HepG2 (cell line): ENCODE measurements at regions not wholly inside any gene's neighbourhood (a gene's known extent, or its start where the extent isn't known, plus 50 kb on each side); places are given as distances from the start of the nearest gene placed in this dataset.

Experiments used
- ATAC-seq: fragments of 200-7000 bp; cut with Tn5 transposase; 3 replicates; pipeline ENCODE4 v1.9.1; 2020; ENCODE audit warnings: mild to moderate bottlenecking, moderate library complexity
- BruUV-seq: library from RNA; stranded (reverse); fragments of 400-500 nt; replicated peaks from 2 replicates; lab custom pipeline; 2021; lab: Mats Ljungman, UMichigan
- CTCF ChIA-PET: fragments of 300-600 bp; formaldehyde crosslinking; extraction: SDS; loops from one replicate; lab custom pipeline; 2021; ENCODE audit warnings: low total read pairs, inconsistent platforms, low intra/inter-chr PET ratio; lab: Yijun Ruan, JAX
- POLR2A ChIA-PET: fragments of 350-600 bp; sonication (Branson Sonifier 250); formaldehyde crosslinking; loops from one replicate; lab custom pipeline; 2020; ENCODE audit warnings: antibody characterized with exemption, inconsistent platforms; lab: Yijun Ruan, JAX
- DNase-seq: peaks from one replicate; pipeline ENCODE4 v3.0.0-alpha.2; 2015; ENCODE audit warnings: low spot score
- FAIRE-seq: peaks from 3 replicates; lab custom pipeline; 2011; peaks lifted over from hg19 to GRCh38; lab: Jason Lieb, UNC
- H2AFZ ChIP-seq: one replicate; pipeline ENCODE4 v1.6.1; 2011; ENCODE audit warnings: low read length, inconsistent platforms
- H3K27ac ChIP-seq: fragments of 300-600 bp; 3 replicates; pipeline ENCODE4 v1.8.0; 2011; ENCODE audit warnings: mixed run types, mild to moderate bottlenecking, mixed read lengths, low read length, inconsistent platforms; ENCODE audit not compliant: insufficient read depth; ENCODE audit errors: extremely low read length
- H3K27me3 ChIP-seq, 2 experiments: fragments of 200-600 bp in 1 of 2; 2 replicates in 1 of 2; 3 replicates in 1 of 2; pipeline versions ENCODE4 v1.6.0 to v1.8.0; 2011; ENCODE audit warnings: low read length in 2 of 2, mild to moderate bottlenecking in 2 of 2, moderate library complexity in 2 of 2, inconsistent platforms in 1 of 2; ENCODE audit not compliant: insufficient read depth in 2 of 2, control insufficient read depth in 1 of 2
- H3K36me3 ChIP-seq, 2 experiments: fragments of 200-600 bp in 1 of 2; replicated peaks in 1 of 2; 2 replicates in 1 of 2; 3 replicates in 1 of 2; pipeline versions ENCODE4 v1.5.1 to v1.8.0; 2011; ENCODE audit warnings: low read length in 2 of 2, inconsistent platforms in 1 of 2; ENCODE audit not compliant: insufficient read depth in 2 of 2, control insufficient read depth in 1 of 2
- H3K4me1 ChIP-seq: 2 replicates; pipeline ENCODE4 v1.5.1; 2012; ENCODE audit warnings: low read length, inconsistent platforms; ENCODE audit not compliant: insufficient read depth
- H3K4me2 ChIP-seq: 2 replicates; pipeline ENCODE4 v1.6.0; 2011; ENCODE audit warnings: low read depth, low read length, inconsistent platforms
- H3K4me3 ChIP-seq, 3 experiments: fragments of 200-600 bp in 1 of 3; sonication (generic), shearing (Covaris generic) in 1 of 3; replicated peaks in 1 of 3; 2 replicates each; pipeline ENCODE4 v1.5.1; 2011 to 2016; ENCODE audit warnings: low read length in 3 of 3, inconsistent platforms in 2 of 3, low read depth in 2 of 3, mild to moderate bottlenecking in 2 of 3, control low read depth in 1 of 3, mixed read lengths in 1 of 3; ENCODE audit not compliant: insufficient read depth in 1 of 3
- H3K79me2 ChIP-seq: one replicate; pipeline ENCODE4 v1.6.1; 2011; ENCODE audit warnings: low read length, inconsistent platforms; ENCODE audit not compliant: insufficient read depth
- H3K9ac ChIP-seq: 2 replicates; pipeline ENCODE4 v1.6.0; 2011; ENCODE audit warnings: mild to moderate bottlenecking, low read depth, low read length, inconsistent platforms; ENCODE audit not compliant: insufficient read depth
- H3K9me3 ChIP-seq: 2 replicates; pipeline ENCODE4 v1.5.1; 2012; ENCODE audit warnings: mild to moderate bottlenecking, low read length
- H4K20me1 ChIP-seq: 2 replicates; pipeline ENCODE4 v1.6.0; 2011; ENCODE audit warnings: inconsistent platforms, mild to moderate bottlenecking, low read length, moderate library complexity; ENCODE audit not compliant: insufficient read depth
- CEBPB ChIP-seq: IDR thresholded peaks from 2 replicates; pipeline ENCODE4 v1.6.1; 2011; ENCODE audit warnings: low read depth, low read length, improper control_type of control experiment, borderline replicate concordance
- FOXK2 ChIP-seq: fragments of 450-650 bp; IDR thresholded peaks from 2 replicates; pipeline ENCODE4 v1.6.1; 2016
- HDAC6 ChIP-seq: fragments of 200-600 bp; sonication (generic); IDR thresholded peaks from 2 replicates; pipeline ENCODE4 v1.7.0; 2017; ENCODE audit warnings: mild to moderate bottlenecking, antibody characterized with exemption, low read length, low read depth
- HOXA9 ChIP-seq: sonication (generic); formaldehyde crosslinking; IDR thresholded peaks from 2 replicates; pipeline ENCODE4 v1.8.1; 2022; ENCODE audit warnings: missing genetic modification reagents, mild to moderate bottlenecking, moderate library complexity, borderline replicate concordance
- MEF2D ChIP-seq: sonication (generic); formaldehyde crosslinking; IDR thresholded peaks from 2 replicates; pipeline ENCODE4 v1.5.1; 2020; ENCODE audit warnings: mild to moderate bottlenecking, missing genetic modification reagents
- MTA1 ChIP-seq: sonication (generic); formaldehyde crosslinking; IDR thresholded peaks from 2 replicates; pipeline ENCODE4 v1.4.0; 2020; ENCODE audit warnings: missing genetic modification reagents, mild to moderate bottlenecking, borderline replicate concordance
- TBL1XR1 ChIP-seq: fragments of 150-350 bp; IDR thresholded peaks from 2 replicates; pipeline ENCODE4 v1.6.1; 2014; ENCODE audit warnings: borderline replicate concordance, low read length; ENCODE audit not compliant: partially characterized antibody
- TFE3 ChIP-seq: IDR thresholded peaks from 2 replicates; pipeline ENCODE4 v1.6.1; 2016
- ZBED4 ChIP-seq: sonication (generic); formaldehyde crosslinking; IDR thresholded peaks from 2 replicates; pipeline ENCODE4 v1.4.0; 2020; ENCODE audit warnings: missing genetic modification reagents, borderline replicate concordance
- ZBTB7A ChIP-seq: sonication (generic); formaldehyde crosslinking; IDR thresholded peaks from 2 replicates; pipeline ENCODE4 v1.8.0; 2022; ENCODE audit warnings: mild to moderate bottlenecking, missing genetic modification reagents
- ZNF17 ChIP-seq: sonication (generic); formaldehyde crosslinking; IDR thresholded peaks from 2 replicates; pipeline ENCODE4 v1.5.0; 2020; ENCODE audit warnings: mild to moderate bottlenecking, missing genetic modification reagents
- ZNF770 ChIP-seq: sonication (generic); formaldehyde crosslinking; IDR thresholded peaks from 2 replicates; pipeline ENCODE4 v1.5.0; 2020; ENCODE audit warnings: mild to moderate bottlenecking, missing genetic modification reagents
- WGBS: methylation state at CpG from one replicate; pipeline ENCODE4 v1.1.6; 2017; ENCODE audit warnings: low lambda C conversion rate; 5-methylcytosine and 5-hydroxymethylcytosine counted together
- in situ Hi-C: cut with HindIII; loops from 2 replicates; pipeline ENCODE4 v1.10.0; 2017; ENCODE audit warnings: low pct_unique_long_range_greater_than_20kb; ENCODE audit not compliant: extremely low pct_ligation_motif_present
- intact Hi-C: fragments of 100-400 bp; cut with micrococcal nuclease; formaldehyde crosslinking; loops from one replicate; pipeline ENCODE4 v1.10.0; 2022; ENCODE audit not compliant: unreplicated experiment

- no TSS peak for BruUV-seq
- Histone ChIP-seq H3K36me3 (no peaks in the 10 kb centered on the region), H3K9me3 (peaks cover 35% of the 10 kb centered on the region), H3K79me2 (no peaks in the 10 kb centered on the region), H4K20me1 (no peaks in the 10 kb centered on the region), H3K9ac (no peak overlapping the region), H3K4me1 (no peaks in the 10 kb centered on the region), H3K4me3 (no peak overlapping the region), H3K4me2 (no peak overlapping the region), H2AFZ (no peak overlapping the region)
- ChIA-PET CTCF (no interaction called here), POLR2A (no interaction called here)
- intact Hi-C loops, result no loop called here
- no peak for DNase-seq
- WGBS, result 26% methylated on average over 4 of the region's 4 CpGs
- no peak for TF ChIP-seq ZBTB7A (CRISPR knock-in tag)
- TF ChIP-seq ZNF17 (CRISPR knock-in tag), result no peak
- TF ChIP-seq CEBPB, result no peak
- TF ChIP-seq HDAC6, result no peak
- no peak for TF ChIP-seq HOXA9 (CRISPR knock-in tag)
- TF ChIP-seq TFE3 (CRISPR knock-in tag), result no peak
- TF ChIP-seq TBL1XR1, result no peak
- TF ChIP-seq ZNF770 (CRISPR knock-in tag), result no peak
- TF ChIP-seq FOXK2, result no peak
- TF ChIP-seq ZBED4 (CRISPR knock-in tag), result no peak
- no peak for TF ChIP-seq MTA1 (CRISPR knock-in tag)
- no peak for TF ChIP-seq MEF2D (CRISPR knock-in tag)
- TF ChIP-seq, all 625 proteins: peak for 0
- in situ Hi-C loops, result no loop called here
- no peak for FAIRE-seq
- ATAC-seq, result no peak
- H3K27me3 ChIP-seq, result peaks cover 2 to 19% of the 10 kb centered on the region in 2 experiments; a peak in 2 of 5 replicates
- no peak overlapping the region for H3K27ac ChIP-seq
These were observed 258.6 kb downstream of the SOD2 start for GRCh38 chr6:159434410-159434809.
